HG03432 (cell line): ENCODE measurements at regions not wholly inside any gene's neighbourhood (a gene's known extent, or its start where the extent isn't known, plus 50 kb on each side); places are given as distances from the start of the nearest gene placed in this dataset.

ENCODE experiments used
- ATAC-seq: cut with Tn5 transposase; IDR thresholded peaks from one replicate; pipeline ENCODE4 v1.9.1; 2021; ENCODE audit warnings: mild to moderate bottlenecking, moderate library complexity; ENCODE audit not compliant: unreplicated experiment

- ATAC-seq, result no peak
These were observed 291.6 kb upstream of the C9orf72 start for GRCh38 chr9:27864644-27865438.

GRCh38 chr9:27866741-27867140 lies 293.5 kb upstream of the C9orf72 start:
- no peak for ATAC-seq

- no peak for ATAC-seq
These were observed 297.1 kb upstream of the C9orf72 start for GRCh38 chr9:27870404-27870803.

GRCh38 chr9:27880156-27880555 lies 306.9 kb upstream of the C9orf72 start:
- ATAC-seq, result no peak

GRCh38 chr9:27880635-27881034 lies 307.4 kb upstream of the C9orf72 start:
- ATAC-seq, result no peak

GRCh38 chr9:27888661-27889295 lies 315.5 kb upstream of the C9orf72 start:
- ATAC-seq, result peak; percentile 96

- ATAC-seq, result no peak
These were observed 351.2 kb upstream of the C9orf72 start for GRCh38 chr9:27924502-27924901.

GRCh38 chr9:27925815-27926214 lies 352.5 kb upstream of the C9orf72 start:
- no peak for ATAC-seq

GRCh38 chr9:27929841-27930240 lies 356.6 kb upstream of the C9orf72 start:
- ATAC-seq, result no peak

- ATAC-seq, result no peak
These were observed 360.1 kb upstream of the C9orf72 start for GRCh38 chr9:27933210-27934025.

- ATAC-seq, result no peak
These were observed 361.2 kb upstream of the C9orf72 start for GRCh38 chr9:27934471-27934870.

- ATAC-seq, result no peak
These were observed 365.9 kb upstream of the C9orf72 start for GRCh38 chr9:27939186-27939585.

- peak; percentile 66 for ATAC-seq
These were observed 367.3 kb upstream of the C9orf72 start for GRCh38 chr9:27940535-27940934.

- ATAC-seq, result no peak
These were observed 370.2 kb upstream of the C9orf72 start for GRCh38 chr9:27943501-27943900.

- no peak for ATAC-seq
These were observed 372.1 kb upstream of the C9orf72 start for GRCh38 chr9:27945386-27945785.

- ATAC-seq, result no peak
These were observed 377.1 kb upstream of the C9orf72 start for GRCh38 chr9:27950382-27950781.

- ATAC-seq, result no peak
These were observed 381.6 kb upstream of the C9orf72 start for GRCh38 chr9:27954858-27955257.

- no peak for ATAC-seq
These were observed 390.6 kb upstream of the C9orf72 start for GRCh38 chr9:27963836-27964235.

- ATAC-seq, result no peak
These were observed 393.9 kb upstream of the C9orf72 start for GRCh38 chr9:27967210-27967609.

GRCh38 chr9:27977931-27978330 lies 404.6 kb upstream of the C9orf72 start:
- ATAC-seq, result no peak

- ATAC-seq, result no peak
These were observed 412.4 kb upstream of the C9orf72 start for GRCh38 chr9:27985714-27986113.

- ATAC-seq, result peak; percentile 98
These were observed 417.2 kb upstream of the C9orf72 start for GRCh38 chr9:27990524-27990923.
